HG03066 (cell line): ENCODE measurements at regions not wholly inside any gene's neighbourhood (a gene's known extent, or its start where the extent isn't known, plus 50 kb on each side); places are given as distances from the start of the nearest gene placed in this dataset.

Source experiments
- ATAC-seq: cut with Tn5 transposase; IDR thresholded peaks from one replicate; pipeline ENCODE4 v1.9.1; 2021; ENCODE audit warnings: low read depth; ENCODE audit not compliant: unreplicated experiment

DNA sequence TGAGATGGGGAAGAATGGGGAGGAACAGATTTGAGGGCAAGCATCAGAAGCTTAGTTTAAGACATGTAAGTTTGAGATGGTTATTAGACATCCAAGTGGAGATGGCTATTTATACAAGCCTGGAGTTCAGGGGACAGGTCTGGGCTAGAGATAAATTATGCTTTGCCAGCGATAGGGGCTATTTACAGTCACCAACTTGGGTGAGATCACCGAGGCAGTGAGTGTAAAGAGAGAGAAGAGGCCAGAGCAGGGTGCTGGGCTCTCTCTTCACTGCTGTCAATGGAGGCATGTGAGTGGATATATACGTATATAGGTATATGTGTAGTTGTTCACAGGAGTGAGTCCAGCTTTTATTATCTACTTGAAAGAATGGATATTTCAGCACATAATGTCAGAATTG is 81.0 kb downstream of the QPCT start:
- ATAC-seq: no peak

GRCh38 chr2:37427241-37427640 is 82.8 kb downstream of the QPCT start:
- no peak for ATAC-seq

- no peak for ATAC-seq
Measured at GRCh38 chr2:37436323-37436722, 91.9 kb downstream of the QPCT start.

DNA sequence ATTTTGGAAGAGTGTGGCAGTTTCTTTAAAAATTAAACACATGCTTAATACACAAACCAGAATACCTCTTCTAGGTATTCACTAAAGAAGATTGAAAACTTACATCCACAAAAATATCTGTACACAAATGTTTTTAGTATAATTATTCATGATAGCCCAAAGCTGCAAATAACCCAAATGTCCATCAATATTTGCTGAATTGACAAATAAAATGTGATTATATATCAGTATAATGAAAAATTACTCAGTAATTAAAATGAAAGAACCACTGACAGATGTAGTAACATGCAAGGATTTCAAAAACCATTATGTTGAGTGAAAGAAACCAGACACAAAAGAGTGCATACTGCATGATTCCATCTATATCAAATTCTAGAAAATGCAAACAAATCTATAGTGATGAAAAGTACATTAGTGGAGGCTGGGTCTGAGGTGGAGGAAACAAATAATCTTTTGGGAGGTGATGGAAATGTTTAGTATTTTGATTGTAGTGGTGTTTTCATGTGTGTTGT is 94.8 kb downstream of the QPCT start:
- ATAC-seq: no peak

GRCh38 chr2:37441055-37441454 is 96.6 kb downstream of the QPCT start:
- ATAC-seq: no peak

- ATAC-seq: no peak
Measured at GRCh38 chr2:37443082-37443481, 98.7 kb downstream of the QPCT start.

GRCh38 chr2:37447446-37447845 is 103.0 kb downstream of the QPCT start:
- no peak for ATAC-seq

DNA sequence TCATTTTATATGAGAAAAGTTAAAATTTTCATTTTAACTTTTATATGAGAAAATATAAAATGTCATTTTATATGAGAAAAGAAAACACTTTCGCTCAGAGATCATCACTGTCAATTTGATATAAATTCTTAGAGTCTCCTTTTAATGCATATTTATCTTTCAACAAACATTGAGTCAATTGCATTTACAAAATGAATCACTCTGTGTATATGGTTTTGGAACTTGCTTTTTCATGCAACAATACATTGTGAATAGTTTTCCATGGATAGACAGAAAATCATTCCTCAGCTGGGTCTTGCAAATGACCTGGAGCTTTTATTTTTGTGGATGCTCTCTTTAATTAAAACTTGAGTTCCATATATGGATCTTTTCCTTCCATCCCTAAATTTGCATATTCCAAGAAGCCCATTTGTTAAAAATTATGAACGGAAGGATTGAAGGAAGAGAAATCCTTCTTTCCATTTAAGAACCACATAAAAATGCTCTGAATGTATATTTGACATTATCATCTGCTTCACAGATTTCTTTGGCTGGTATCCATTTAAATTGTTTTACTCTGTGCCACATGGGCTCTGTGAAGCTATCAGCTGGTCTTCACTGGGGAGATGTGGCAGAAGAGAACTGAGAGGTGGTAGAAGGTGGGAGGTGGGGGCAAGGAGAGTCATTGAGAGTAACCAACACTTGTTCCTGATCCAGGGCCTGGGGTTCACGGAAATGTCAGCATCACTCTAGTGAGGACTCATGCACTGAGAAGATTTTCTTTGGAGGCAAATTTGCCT is 104.1 kb downstream of the QPCT start:
- ATAC-seq: no peak

DNA sequence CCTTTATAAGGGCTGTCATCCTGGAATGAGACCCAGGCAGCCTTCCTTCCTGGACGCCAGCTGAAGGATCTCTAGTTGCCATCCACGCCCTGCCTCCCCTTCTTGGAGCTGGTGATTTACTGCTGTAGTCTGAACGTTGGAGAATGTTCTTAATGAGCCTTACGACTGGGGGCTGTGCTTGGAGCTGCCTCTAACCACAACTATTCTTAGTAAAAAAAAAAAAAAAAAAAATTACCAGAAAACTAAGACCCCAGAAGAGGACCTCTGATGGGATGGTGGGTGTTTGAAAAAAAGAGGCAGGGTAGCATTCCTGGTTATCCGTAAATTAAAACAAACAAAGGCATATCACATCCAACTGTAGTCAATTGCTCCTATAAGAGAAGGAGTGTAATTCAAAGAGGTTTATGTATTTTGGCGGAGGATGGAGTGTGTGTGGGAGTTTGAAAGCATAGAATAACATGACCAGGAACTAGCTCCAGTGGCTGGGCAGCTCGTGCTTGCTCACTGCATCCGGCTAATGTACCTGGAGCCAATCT is 105.4 kb downstream of the QPCT start:
- ATAC-seq: no peak

GRCh38 chr2:37453027-37453426 is 108.6 kb downstream of the QPCT start:
- no peak for ATAC-seq

DNA sequence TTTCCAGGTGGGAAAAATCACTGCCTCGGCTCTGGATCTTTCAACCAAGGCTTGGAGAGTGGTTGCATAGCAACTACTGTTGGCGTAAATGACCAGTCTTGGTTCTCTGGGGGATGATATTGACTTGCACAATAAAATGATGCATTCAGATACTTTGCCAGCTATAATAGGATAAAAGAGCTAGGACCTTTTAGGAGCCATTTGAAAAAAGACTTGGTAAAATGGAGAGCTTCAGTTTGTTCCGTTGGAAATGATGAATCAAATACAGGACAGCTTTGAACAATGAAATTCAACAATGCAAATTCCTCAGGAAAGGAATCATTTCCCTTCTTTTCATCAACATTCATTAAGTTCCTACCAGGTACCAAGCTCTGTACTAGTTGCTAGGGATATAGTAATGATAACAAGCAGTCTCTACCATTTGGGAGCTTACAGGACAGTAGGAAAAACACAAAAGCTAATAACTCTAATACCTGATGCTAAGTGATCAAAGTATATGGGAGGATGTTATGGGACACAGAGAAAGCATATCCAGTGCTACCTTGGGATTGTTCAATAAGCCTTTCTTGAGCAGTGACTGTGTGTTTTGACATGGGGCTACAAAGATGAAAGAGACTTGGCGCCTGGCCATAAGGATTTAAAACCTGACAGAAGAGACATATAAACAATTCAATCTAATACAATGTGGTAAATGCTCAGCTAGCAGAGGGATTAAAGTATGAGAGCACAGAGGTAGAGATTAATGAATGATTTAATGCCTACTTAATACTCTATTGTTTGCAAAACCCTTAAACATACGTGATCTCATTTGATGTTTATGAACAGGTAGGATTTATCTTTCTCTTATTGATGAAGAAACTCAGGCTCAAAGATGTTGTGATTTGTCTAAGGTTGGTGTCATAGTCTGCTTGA is 110.7 kb downstream of the QPCT start:
- ATAC-seq: no peak

GRCh38 chr2:37456479-37456878 is 112.0 kb downstream of the QPCT start:
- no peak for ATAC-seq

GRCh38 chr2:37457401-37457901 is 113.0 kb downstream of the QPCT start:
- ATAC-seq: no peak

DNA sequence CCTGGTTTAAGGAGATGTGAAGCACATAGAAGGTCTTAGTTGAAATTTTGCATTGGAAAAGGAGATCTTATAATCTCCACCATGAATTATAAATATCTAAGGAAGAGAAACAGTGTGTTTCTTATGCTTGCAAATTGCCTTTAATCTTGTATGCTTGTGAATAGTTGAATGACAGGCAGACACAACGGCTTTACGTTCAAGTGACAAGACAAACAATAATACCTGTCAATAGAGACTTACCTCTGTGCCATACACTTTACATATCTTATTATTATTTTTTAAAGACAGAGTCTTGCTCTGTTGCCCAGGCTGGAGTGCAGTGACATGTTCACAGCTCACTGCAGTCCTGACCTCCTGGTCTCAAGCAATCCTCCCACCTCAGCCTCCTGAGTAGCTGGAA is 113.7 kb downstream of the QPCT start:
- no peak for ATAC-seq

DNA sequence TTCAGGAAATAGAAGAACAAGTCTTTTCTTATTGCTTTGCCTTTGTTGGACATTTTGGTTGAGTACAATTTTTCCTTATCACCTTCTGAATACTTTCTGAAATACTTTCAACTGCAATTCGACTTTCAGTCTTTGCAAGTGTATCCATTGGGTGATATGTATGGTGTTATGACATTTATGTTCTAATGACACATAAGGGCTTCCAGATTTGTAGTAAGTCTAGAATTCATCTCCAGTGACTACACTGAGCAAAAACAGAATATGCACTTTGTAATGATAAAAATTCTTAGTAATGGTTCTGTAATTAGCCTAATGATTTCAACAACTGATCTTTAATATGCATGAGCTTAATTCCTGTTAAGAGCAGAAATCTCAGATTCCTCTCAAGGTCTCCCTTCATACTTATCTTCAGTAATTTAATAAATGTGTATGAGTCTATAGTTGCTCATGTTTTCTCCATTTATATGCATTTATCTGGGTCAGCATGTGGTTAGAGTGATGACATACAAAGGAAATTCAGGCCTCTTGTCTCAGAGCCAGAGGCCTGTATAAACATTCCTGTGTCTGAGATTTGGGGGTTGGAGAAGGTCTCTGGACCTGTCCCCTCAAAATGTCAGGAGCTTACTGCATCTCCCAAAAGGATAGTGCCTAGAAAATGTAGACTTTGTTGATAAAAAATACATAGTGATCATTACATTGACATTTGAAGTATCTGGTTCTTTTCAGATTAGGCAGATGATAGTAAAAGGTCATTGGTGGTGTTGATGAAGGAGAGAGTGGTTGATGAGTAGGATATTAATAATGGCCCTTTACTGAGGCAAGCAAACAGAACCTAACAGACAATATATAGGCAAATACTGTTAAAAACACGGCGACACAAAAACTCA is 114.9 kb downstream of the QPCT start:
- no peak for ATAC-seq

- ATAC-seq: no peak
Measured at GRCh38 chr2:37460896-37461229, 116.4 kb downstream of the QPCT start.

DNA sequence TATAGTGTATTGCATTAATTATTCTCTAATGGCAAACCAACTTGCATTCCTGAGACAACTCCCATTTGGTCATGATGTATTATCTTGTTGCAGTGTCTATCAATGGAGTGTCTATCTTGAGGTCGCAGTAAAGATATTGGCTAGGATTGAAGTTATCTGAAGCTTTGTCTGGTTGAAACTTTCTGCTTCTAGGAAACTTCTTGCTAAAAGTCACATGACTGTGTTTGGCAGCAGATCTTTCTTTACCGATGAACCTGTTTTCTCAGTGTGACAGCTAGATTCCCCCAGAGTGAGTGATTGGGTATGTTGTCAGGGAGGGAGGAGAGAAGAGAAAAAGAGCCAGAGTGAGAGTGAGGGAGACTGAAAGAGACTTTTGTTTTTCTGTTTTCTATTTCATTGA is 119.6 kb downstream of the QPCT start:
- ATAC-seq: no peak

DNA sequence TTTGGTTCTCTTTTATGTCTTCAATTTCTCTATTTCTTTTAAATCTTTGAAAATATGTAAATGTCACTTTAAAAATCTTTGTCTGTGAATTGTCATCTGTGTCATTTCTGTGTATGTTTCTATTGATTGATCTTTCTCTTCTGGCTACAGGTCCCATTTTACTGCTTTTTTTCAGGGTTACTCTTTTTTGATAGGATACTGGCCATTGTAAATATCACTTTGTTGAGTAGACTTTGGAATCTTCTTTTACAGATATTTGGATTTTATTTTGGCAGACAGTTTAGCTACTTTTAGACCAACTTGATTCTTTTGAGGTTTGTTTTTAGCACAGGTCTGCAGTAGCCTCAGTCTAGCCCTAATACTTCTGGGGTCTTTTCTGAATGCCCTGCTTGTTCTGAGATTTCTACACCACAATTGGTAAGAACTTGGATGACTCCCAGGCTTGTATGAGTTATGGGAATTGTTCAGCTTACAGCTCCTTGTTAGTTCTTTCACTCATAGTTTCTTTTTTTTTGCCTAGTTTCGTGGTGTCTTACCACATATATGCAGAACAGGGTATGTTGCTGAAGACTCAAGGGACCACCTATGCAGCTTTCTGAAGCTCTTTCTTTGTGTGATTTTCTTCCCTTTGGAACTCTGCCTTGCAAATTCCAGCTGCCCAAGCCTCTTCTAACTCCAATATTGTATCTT is 122.2 kb downstream of the QPCT start:
- no peak for ATAC-seq

GRCh38 chr2:37468170-37468569 is 123.7 kb downstream of the QPCT start:
- ATAC-seq: no peak

DNA sequence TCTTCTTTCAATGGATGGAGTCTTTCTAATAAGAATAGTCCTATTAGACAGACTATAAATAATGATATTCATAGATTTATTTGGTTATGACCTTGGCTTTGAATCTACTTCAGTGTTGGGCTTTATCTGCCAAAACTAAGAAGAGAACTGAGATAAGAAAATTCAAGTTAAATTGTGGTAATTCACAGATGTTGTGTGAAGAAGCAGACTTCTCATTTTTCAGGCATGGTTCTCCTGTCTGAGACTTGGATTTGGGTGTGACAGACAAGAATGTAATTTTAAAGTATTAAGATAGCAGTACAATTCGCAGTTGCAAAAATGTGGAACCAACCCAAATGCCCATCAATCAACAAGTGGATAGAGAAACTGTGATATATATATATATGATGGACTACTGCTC is 124.7 kb downstream of the QPCT start:
- no peak for ATAC-seq
